Gastroesophageal sphincter (tissue), 3 donors: ENCODE measurements at regions not wholly inside any gene's neighbourhood (a gene's known extent, or its start where the extent isn't known, plus 50 kb on each side); places are given as distances from the start of the nearest gene placed in this dataset.

Source experiments
- CTCF ChIP-seq, 4 experiments: fragments of 200-600 bp in 2 of 4; fragments of 450-650 bp in 2 of 4; sonication (generic) in 1 of 4; IDR thresholded peaks; one replicate each; pipeline ENCODE4 v1.5.1; 2017 to 2019; ENCODE audit warnings: antibody characterized with exemption in 4 of 4, mild to moderate bottlenecking in 2 of 4, moderate library complexity in 2 of 4
- POLR2A ChIP-seq, 2 donors: fragments of 450-650 bp; IDR thresholded peaks; one replicate each; pipeline ENCODE4 v1.6.1; 2017; ENCODE audit warnings: antibody characterized with exemption in 2 of 2, mild to moderate bottlenecking in 2 of 2, moderate library complexity in 1 of 2

- TF ChIP-seq POLR2A (IDR thresholded peaks at IDR 0.05): no peak
- TF ChIP-seq CTCF (IDR thresholded peaks at IDR 0.05): no peak
Observed at GRCh38 chr18:39396168-39396567, 1830.6 kb upstream of the CELF4 start.
